ENCODE measurements at regions not wholly inside any gene's neighbourhood (a gene's known extent, or its start where the extent isn't known, plus 50 kb on each side); places are given as distances from the start of the nearest gene placed in this dataset.
A peak's percentile ranks its signal among the peaks of the same experiment; 100 is the strongest.

DNA sequence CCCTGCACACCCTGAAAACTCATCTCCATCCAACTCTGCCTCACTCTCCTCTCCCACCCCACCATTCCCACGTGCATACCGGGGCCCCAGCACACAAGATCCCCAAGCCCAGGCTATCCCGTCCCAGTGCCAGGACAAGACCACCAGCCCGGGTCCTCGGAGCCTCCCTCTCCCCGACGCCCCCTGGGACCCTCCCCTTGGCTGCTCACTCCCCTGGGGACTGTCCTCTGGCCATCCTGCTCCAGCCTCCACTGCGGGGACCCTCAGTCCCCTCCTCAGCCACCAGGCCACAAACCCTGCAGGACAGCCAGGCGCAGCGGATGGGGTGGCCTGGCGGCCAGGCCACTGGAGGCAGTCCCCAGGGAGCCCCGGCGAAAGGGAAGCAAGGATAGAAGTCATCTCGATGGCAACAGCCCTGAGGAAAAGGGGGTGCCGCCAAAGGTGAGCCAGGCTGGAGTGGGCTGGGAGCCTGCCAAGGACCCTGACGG lies 62.8 kb downstream of the C9orf50 start:
- ATAC-seq, result peak in 1 of 4 donors; percentile 3
- WGBS, 2 donors, result 54 to 62% methylated on average over 15 to 16 of the region's 16 CpGs

DNA sequence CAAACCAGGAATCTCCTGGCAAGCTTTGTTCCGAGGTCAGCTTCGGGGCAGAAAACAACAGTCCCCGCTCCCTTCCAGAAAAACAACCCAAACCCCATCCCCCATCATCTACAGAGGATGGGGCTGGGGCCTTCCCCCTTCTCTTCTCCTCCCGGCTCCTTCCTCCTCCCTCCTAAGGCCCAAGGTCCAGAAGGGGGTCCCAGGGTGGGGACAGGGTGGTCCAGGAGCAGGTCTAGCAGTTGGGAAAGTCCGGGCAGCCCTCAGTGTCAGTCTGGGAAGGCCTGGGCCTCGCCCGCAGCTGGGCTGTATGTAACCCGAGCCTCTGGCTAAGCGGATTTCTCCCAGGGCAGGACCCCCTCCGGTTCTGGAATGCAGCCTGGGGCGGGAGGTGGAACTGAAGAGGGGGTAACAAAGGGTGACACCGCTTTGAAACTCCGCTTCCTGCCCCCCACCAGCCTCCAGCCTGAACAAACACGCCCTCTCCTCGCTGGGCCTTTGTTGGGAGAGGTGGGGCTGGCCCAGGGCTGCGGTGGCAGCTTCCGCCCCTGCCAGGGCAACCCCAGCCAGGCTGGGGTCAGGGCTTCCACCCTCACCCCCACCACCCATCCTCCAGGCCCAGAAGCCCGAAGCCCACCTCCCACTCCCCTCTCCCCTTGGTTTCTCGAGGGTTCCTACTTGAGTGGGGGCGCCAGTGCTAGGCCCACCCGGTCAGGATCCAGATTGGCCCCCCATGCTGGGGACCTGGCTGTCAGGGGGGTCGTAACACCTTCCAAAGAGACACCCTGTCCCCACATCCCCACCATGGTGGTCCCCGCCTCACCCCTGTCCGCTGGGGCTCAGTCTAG lies 63.5 kb downstream of the C9orf50 start:
- Histone ChIP-seq H3K27me3 (no peaks in the 10 kb centered on the region), H3K36me3 (no peaks in the 10 kb centered on the region), H3K4me3 (no peak overlapping the region), H3K27ac (peak overlapping the region; percentile 56 to 60 (median 60)), H3K9me3 (no peaks in the 10 kb centered on the region), H3K4me1 (peaks cover 0 to 8% (median 6%) of the 10 kb centered on the region in 3 donors)
- DNase-seq (peak in 4 of 6 donors; percentile 56 to 82 (median 66)), FAIRE-seq (no peak), ATAC-seq (peak; percentile 58 to 67 (median 64))
- 63 to 67% methylated on average over 21 to 24 of the region's 24 CpGs for WGBS, 2 donors
- TF ChIP-seq, protein P1, sequence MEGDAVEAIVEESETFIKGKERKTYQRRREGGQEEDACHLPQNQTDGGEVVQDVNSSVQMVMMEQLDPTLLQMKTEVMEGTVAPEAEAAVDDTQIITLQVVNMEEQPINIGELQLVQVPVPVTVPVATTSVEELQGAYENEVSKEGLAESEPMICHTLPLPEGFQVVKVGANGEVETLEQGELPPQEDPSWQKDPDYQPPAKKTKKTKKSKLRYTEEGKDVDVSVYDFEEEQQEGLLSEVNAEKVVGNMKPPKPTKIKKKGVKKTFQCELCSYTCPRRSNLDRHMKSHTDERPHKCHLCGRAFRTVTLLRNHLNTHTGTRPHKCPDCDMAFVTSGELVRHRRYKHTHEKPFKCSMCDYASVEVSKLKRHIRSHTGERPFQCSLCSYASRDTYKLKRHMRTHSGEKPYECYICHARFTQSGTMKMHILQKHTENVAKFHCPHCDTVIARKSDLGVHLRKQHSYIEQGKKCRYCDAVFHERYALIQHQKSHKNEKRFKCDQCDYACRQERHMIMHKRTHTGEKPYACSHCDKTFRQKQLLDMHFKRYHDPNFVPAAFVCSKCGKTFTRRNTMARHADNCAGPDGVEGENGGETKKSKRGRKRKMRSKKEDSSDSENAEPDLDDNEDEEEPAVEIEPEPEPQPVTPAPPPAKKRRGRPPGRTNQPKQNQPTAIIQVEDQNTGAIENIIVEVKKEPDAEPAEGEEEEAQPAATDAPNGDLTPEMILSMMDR (IDR thresholded peaks at IDR 0.05), result no peak
- intact Hi-C loops (cut with DNase I), result no loop called here

More for the DNA sequence above, 62.8 kb downstream of the C9orf50 start:
- Histone ChIP-seq H3K9me3 (no peaks in the 10 kb centered on the region), H3K36me3 (no peaks in the 10 kb centered on the region), H3K4me1 (peaks cover 0 to 8% (median 6%) of the 10 kb centered on the region in 3 donors), H3K27me3 (no peaks in the 10 kb centered on the region), H3K27ac (peak overlapping the region; percentile 56 to 60 (median 60)), H3K4me3 (no peak overlapping the region)
- DNase-seq (peak in 1 of 6 donors; percentile 72), FAIRE-seq (no peak)
- TF ChIP-seq, protein P1 (IDR thresholded peaks at IDR 0.05), result no peak
- intact Hi-C loops (cut with DNase I), result no loop called here

DNA sequence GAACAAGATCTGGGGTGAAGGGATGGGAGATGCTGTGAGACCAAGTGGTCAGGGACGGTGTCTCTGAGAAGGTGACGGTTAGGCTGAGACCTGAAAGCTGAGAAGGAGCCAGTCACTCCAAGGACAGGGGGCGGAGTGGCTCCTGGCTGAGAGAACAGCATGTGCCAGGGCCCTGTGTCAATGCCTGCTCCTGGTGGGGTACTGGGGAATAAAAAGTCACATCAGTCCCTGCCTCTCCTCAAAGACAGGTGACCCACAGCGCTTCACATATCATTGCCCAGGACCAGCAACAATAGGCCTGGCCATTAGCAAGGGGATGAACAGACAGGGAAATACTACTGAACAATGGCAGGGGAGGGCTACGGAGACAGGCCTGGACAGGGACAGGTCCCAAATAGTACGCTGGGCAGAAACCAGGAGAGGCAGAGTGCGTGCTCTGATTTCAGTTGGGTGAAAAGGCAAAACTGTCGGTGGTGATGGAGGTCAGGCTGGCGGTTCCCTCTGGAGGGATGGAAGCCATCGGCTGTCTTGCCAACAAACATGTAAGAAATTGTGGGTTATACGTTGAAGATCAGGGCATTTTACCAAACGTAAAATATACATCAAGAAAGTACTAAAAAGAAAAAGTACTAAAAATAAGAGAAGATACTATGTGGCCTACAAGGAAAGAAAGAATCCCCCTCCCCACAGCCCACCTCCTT lies 64.3 kb downstream of the C9orf50 start:
- H3K27ac ChIP-seq, result peak overlapping the region; percentile 56 to 60 (median 60)
- H3K4me3 ChIP-seq, result no peak overlapping the region
- H3K4me1 ChIP-seq, result peaks cover 0 to 8% (median 6%) of the 10 kb centered on the region in 3 donors
- FAIRE-seq (no peak), ATAC-seq (peak in 1 of 4 donors; percentile 16), DNase-seq (peak in 1 of 6 donors; percentile 23)
- no peaks in the 10 kb centered on the region for H3K9me3 ChIP-seq
- WGBS, 2 donors, result 78 to 81% methylated on average over 12 of the region's 12 CpGs
- TF ChIP-seq, protein P1 (IDR thresholded peaks at IDR 0.05), result no peak
- H3K27me3 ChIP-seq, result no peaks in the 10 kb centered on the region
- intact Hi-C loops (cut with DNase I), result no loop called here
- no peaks in the 10 kb centered on the region for H3K36me3 ChIP-seq

DNA sequence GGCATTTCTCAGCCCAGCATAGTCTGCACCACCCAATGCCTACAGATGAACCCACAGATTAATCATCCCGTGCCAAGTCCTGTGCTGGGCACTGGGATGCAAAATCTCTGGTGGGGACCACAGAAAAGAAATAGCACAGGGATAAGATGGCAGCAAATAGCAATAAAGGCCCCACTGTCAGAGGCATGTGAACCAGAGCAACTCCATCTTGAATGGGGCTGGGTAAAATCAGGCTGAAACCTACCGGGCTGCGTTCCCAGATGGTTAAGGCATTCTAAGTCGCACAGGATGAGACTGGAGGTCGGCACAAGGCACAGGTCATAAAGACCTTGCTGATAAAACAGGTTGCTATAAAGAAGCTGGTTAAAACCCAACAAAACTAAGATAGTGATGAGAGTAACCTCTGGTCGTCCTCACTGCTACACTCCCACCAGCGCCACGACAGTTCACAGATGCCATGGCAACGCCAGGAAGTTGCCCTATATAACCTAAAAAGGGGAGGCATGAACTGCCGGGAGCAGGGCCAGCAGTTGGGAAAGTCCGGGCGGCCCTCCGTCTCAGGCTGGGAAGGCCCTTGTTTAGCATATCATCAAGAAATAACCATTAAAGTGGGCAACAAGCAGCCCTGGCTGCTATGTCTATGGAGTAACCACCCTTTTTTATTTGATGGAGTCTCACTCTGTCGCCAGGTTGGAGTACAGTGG lies 65.2 kb downstream of the C9orf50 start:
- Histone ChIP-seq H3K27me3 (no peaks in the 10 kb centered on the region), H3K4me1 (peaks cover 0 to 8% (median 6%) of the 10 kb centered on the region in 3 donors), H3K36me3 (no peaks in the 10 kb centered on the region), H3K27ac (no peak overlapping the region), H3K4me3 (no peak overlapping the region), H3K9me3 (no peaks in the 10 kb centered on the region)
- intact Hi-C loops (cut with DNase I), result no loop called here
- WGBS, 2 donors, result 68 to 74% methylated on average over 14 of the region's 14 CpGs
- ATAC-seq (no peak), FAIRE-seq (no peak), DNase-seq (no peak)
- TF ChIP-seq, protein P1 (IDR thresholded peaks at IDR 0.05), result no peak
